ENCODE measurements at regions not wholly inside any gene's neighbourhood (a gene's known extent, or its start where the extent isn't known, plus 50 kb on each side); places are given as distances from the start of the nearest gene placed in this dataset.

DNA sequence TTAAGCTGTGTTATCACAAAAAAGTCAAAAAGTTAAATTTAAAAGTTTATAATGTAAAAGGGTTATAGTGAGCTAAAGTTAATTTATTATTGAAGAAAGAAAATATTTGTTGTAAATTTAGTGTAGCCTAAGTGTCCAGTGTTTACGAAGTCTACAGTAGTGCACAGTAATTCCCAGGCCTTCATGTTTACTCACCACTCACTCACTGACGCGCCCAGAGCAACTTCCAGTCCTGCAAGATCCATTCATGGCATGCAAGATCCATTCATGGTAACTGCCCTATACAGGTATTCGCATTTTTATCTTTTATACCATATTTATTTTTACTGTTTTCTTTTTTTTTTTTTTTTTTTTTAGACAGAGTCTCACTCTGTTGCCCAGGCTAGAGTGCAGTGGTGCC lies 69.5 kb downstream of the TPRA1 start:
- no peak overlapping the region for H3K4me3 ChIP-seq (IDR thresholded peaks at IDR 0.05; ENCODE audit: insufficient read depth, low read depth, low read length)
- H3K79me2 ChIP-seq (ENCODE audit: insufficient read depth, low read depth) = no peaks in the 10 kb centered on the region
- TF ChIP-seq, protein P1, sequence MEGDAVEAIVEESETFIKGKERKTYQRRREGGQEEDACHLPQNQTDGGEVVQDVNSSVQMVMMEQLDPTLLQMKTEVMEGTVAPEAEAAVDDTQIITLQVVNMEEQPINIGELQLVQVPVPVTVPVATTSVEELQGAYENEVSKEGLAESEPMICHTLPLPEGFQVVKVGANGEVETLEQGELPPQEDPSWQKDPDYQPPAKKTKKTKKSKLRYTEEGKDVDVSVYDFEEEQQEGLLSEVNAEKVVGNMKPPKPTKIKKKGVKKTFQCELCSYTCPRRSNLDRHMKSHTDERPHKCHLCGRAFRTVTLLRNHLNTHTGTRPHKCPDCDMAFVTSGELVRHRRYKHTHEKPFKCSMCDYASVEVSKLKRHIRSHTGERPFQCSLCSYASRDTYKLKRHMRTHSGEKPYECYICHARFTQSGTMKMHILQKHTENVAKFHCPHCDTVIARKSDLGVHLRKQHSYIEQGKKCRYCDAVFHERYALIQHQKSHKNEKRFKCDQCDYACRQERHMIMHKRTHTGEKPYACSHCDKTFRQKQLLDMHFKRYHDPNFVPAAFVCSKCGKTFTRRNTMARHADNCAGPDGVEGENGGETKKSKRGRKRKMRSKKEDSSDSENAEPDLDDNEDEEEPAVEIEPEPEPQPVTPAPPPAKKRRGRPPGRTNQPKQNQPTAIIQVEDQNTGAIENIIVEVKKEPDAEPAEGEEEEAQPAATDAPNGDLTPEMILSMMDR (conservative IDR thresholded peaks at IDR 0.05; ENCODE audit: low read depth, low read length) = no peak
- no peak overlapping the region for H3K4me2 ChIP-seq
- no peaks in the 10 kb centered on the region for H3K27me3 ChIP-seq (ENCODE audit: insufficient read depth, low read depth)
- no peak overlapping the region for H3K27ac ChIP-seq
- no peaks in the 10 kb centered on the region for H3K36me3 ChIP-seq (ENCODE audit: insufficient read depth)
- no peak overlapping the region for H2AFZ ChIP-seq (ENCODE audit: low read depth)
- no peaks in the 10 kb centered on the region for H4K20me1 ChIP-seq (ENCODE audit: insufficient read depth)
- H3K4me1 ChIP-seq (ENCODE audit: low read depth, poor library complexity, severe bottlenecking) = no peaks in the 10 kb centered on the region
- no peak overlapping the region for H3K9ac ChIP-seq

DNA sequence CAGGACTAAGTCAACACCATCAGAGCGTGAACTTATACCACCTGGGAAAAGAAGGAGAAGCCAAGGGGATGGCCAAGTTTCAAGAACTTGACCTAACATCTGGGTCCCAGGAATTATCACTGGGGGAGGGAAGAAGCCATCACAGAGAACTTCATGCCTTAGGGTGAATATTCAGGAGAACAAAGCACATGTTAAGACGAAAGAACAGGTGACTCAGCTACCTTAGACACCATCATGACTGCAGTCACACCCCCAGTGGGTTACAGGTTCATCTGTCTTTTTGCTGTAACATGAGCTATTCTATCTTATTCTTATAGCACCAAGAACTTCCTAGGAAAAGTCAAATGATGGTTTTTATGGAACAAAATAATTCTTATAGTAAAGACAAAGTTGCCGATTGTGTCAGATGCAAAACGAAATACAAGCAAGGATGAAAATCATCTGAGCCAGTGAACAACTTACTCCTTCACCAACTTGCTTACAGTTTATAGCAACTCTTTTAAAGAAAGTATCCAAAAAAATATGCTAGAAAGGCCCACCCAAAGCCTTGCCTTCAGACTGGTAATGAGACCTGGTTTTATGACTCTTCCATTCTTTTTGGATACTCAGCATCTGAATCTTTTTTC lies 72.0 kb downstream of the TPRA1 start:
- Histone ChIP-seq H3K27ac (no peak overlapping the region), H3K36me3 (ENCODE audit: insufficient read depth) (no peaks in the 10 kb centered on the region), H3K4me2 (no peak overlapping the region), H3K9ac (no peak overlapping the region), H2AFZ (ENCODE audit: low read depth) (no peak overlapping the region), H3K4me3 (IDR thresholded peaks at IDR 0.05; ENCODE audit: insufficient read depth, low read depth, low read length) (no peak overlapping the region), H3K27me3 (ENCODE audit: insufficient read depth, low read depth) (no peaks in the 10 kb centered on the region), H3K79me2 (ENCODE audit: insufficient read depth, low read depth) (no peaks in the 10 kb centered on the region), H3K4me1 (ENCODE audit: low read depth, poor library complexity, severe bottlenecking) (no peaks in the 10 kb centered on the region), H4K20me1 (ENCODE audit: insufficient read depth) (no peaks in the 10 kb centered on the region)
- TF ChIP-seq, protein P1 (conservative IDR thresholded peaks at IDR 0.05; ENCODE audit: low read depth, low read length) = no peak

DNA sequence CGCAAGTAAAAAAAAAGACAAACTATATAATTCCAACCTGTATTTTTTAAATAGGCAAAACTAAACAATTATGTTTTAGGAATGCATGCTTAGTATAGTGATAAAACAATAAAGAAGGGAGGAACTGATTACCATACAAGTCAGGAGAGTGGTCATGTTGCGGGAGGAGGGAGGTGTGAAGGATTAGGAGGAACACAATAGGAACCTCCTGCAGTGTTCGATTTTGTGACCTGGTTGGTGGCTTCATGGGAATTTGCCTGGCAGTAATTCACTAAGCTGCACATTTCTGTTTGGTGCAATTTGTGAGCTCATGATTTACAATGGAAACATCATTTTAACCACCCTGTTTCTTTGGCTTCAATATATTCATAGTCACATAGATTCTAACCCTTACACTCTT lies 78.3 kb downstream of the TPRA1 start:
- no peak overlapping the region for H3K4me2 ChIP-seq
- no peaks in the 10 kb centered on the region for H3K79me2 ChIP-seq (ENCODE audit: insufficient read depth, low read depth)
- no peak overlapping the region for H2AFZ ChIP-seq (ENCODE audit: low read depth)
- H4K20me1 ChIP-seq (ENCODE audit: insufficient read depth) = no peaks in the 10 kb centered on the region
- no peaks in the 10 kb centered on the region for H3K36me3 ChIP-seq (ENCODE audit: insufficient read depth)
- no peak overlapping the region for H3K27ac ChIP-seq
- TF ChIP-seq, protein P1 (conservative IDR thresholded peaks at IDR 0.05; ENCODE audit: low read depth, low read length) = no peak
- no peak overlapping the region for H3K9ac ChIP-seq
- H3K27me3 ChIP-seq (ENCODE audit: insufficient read depth, low read depth) = no peaks in the 10 kb centered on the region
- no peak overlapping the region for H3K4me3 ChIP-seq (IDR thresholded peaks at IDR 0.05; ENCODE audit: insufficient read depth, low read depth, low read length)
- no peaks in the 10 kb centered on the region for H3K4me1 ChIP-seq (ENCODE audit: low read depth, poor library complexity, severe bottlenecking)

DNA sequence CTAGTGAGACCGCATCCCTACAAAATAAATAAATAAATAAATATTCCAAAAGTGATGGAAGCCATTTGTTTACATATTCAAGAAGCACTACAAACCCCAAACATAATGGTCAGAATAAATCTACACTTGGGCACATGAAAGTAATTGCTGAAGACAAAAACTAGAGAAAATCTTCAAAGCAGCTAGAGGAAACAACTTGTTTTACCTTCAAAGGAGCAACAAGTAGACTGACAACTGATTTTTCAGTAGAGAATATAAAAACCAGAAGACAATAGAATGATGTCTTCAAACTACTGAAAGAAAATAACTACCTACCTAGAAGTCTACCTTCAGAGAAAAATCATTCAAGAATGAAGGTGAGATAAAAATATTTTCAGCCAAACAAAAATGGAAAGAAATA lies 89.4 kb downstream of the TPRA1 start:
- Histone ChIP-seq H3K79me2 (ENCODE audit: insufficient read depth, low read depth) (no peaks in the 10 kb centered on the region), H3K27me3 (ENCODE audit: insufficient read depth, low read depth) (no peaks in the 10 kb centered on the region), H3K36me3 (ENCODE audit: insufficient read depth) (no peaks in the 10 kb centered on the region), H2AFZ (ENCODE audit: low read depth) (no peak overlapping the region), H3K4me2 (no peak overlapping the region), H4K20me1 (ENCODE audit: insufficient read depth) (no peaks in the 10 kb centered on the region), H3K4me1 (ENCODE audit: low read depth, poor library complexity, severe bottlenecking) (no peaks in the 10 kb centered on the region), H3K9ac (no peak overlapping the region), H3K27ac (no peak overlapping the region), H3K4me3 (IDR thresholded peaks at IDR 0.05; ENCODE audit: insufficient read depth, low read depth, low read length) (no peak overlapping the region)
- TF ChIP-seq, protein P1 (conservative IDR thresholded peaks at IDR 0.05; ENCODE audit: low read depth, low read length) = no peak
